H9 (cell line): ENCODE measurements at regions not wholly inside any gene's neighbourhood (a gene's known extent, or its start where the extent isn't known, plus 50 kb on each side); places are given as distances from the start of the nearest gene placed in this dataset.

Source experiments
- DNase-seq: peaks from one replicate; pipeline ENCODE4 v3.0.0-alpha.2; 2017
- H2AFZ ChIP-seq: one replicate; pipeline ENCODE4 v1.6.1; 2013; ENCODE audit warnings: mild to moderate bottlenecking, low read length, control low read depth, moderate library complexity
- H2AK5ac ChIP-seq: 2 replicates; pipeline ENCODE4 v1.6.1; 2013; ENCODE audit warnings: low read length, control low read depth, mixed read lengths; ENCODE audit not compliant: insufficient read length
- H2BK120ac ChIP-seq: one replicate; pipeline ENCODE4 v1.6.1; 2013; ENCODE audit warnings: low read depth, mild to moderate bottlenecking, low read length, control low read depth, inconsistent platforms; ENCODE audit not compliant: poor library complexity, severe bottlenecking
- H2BK12ac ChIP-seq: 2 replicates; pipeline ENCODE4 v1.6.1; 2013; ENCODE audit warnings: low read length, control low read depth, mixed read lengths, low read depth; ENCODE audit not compliant: insufficient read length
- H2BK15ac ChIP-seq: 2 replicates; pipeline ENCODE4 v1.6.1; 2013; ENCODE audit warnings: low read depth, low read length, control low read depth
- H2BK20ac ChIP-seq: one replicate; pipeline ENCODE4 v1.6.1; 2013; ENCODE audit warnings: low read depth, mild to moderate bottlenecking, low read length, control low read depth, inconsistent platforms; ENCODE audit not compliant: poor library complexity, severe bottlenecking
- H2BK5ac ChIP-seq: 2 replicates; pipeline ENCODE4 v1.6.1; 2013; ENCODE audit warnings: low read length, control low read depth, mixed read lengths; ENCODE audit not compliant: insufficient read length
- H3K14ac ChIP-seq: 2 replicates; pipeline ENCODE4 v1.6.1; 2013; ENCODE audit warnings: low read length, control low read depth; ENCODE audit not compliant: insufficient read depth
- H3K18ac ChIP-seq: 2 replicates; pipeline ENCODE4 v1.6.1; 2013; ENCODE audit warnings: low read depth, mild to moderate bottlenecking, mixed read lengths, low read length, control low read depth; ENCODE audit not compliant: insufficient read length
- H3K23ac ChIP-seq: 2 replicates; pipeline ENCODE4 v1.6.1; 2013; ENCODE audit warnings: low read length, control low read depth, mixed read lengths, low read depth; ENCODE audit not compliant: insufficient read length
- H3K23me2 ChIP-seq: 2 replicates; pipeline ENCODE4 v1.6.1; 2013; ENCODE audit warnings: low read depth, mild to moderate bottlenecking, mixed read lengths, low read length, control low read depth; ENCODE audit not compliant: insufficient read length, poor library complexity, severe bottlenecking
- H3K27ac ChIP-seq: 2 replicates; pipeline ENCODE4 v1.5.1; 2013; ENCODE audit warnings: low read length, control low read depth, mixed read lengths, low read depth; ENCODE audit not compliant: insufficient read length
- H3K27me3 ChIP-seq: 2 replicates; pipeline ENCODE4 v1.6.1; 2013; ENCODE audit warnings: low read length, control low read depth, inconsistent platforms; ENCODE audit not compliant: insufficient read depth
- H3K4ac ChIP-seq: 2 replicates; pipeline ENCODE4 v1.6.1; 2013; ENCODE audit warnings: low read depth, mild to moderate bottlenecking, control low read depth, inconsistent platforms, low read length, moderate library complexity
- H3K4me1 ChIP-seq: 2 replicates; pipeline ENCODE4 v1.6.1; 2013; ENCODE audit warnings: low read length, control low read depth, inconsistent platforms; ENCODE audit not compliant: insufficient read depth
- H3K4me2 ChIP-seq: 2 replicates; pipeline ENCODE4 v1.6.1; 2013; ENCODE audit warnings: low read length, control low read depth, mixed read lengths; ENCODE audit not compliant: insufficient read length, insufficient read depth
- H3K56ac ChIP-seq: 2 replicates; pipeline ENCODE4 v1.6.1; 2013; ENCODE audit warnings: low read depth, mild to moderate bottlenecking, mixed read lengths, low read length, control low read depth; ENCODE audit not compliant: insufficient read length
- H3K79me1 ChIP-seq: 2 replicates; pipeline ENCODE4 v1.6.1; 2013; ENCODE audit warnings: low read depth, mild to moderate bottlenecking, moderate library complexity, low read length, control low read depth, inconsistent platforms; ENCODE audit not compliant: insufficient read depth, poor library complexity, severe bottlenecking
- H3K79me2 ChIP-seq: 2 replicates; pipeline ENCODE4 v1.6.1; 2013; ENCODE audit warnings: low read length, control low read depth, inconsistent platforms; ENCODE audit not compliant: insufficient read depth
- H3K9ac ChIP-seq: 2 replicates; pipeline ENCODE4 v1.6.1; 2013; ENCODE audit warnings: low read length, control low read depth, mixed read lengths; ENCODE audit not compliant: insufficient read length; ENCODE audit errors: extremely low read depth
- H3K9me3 ChIP-seq: one replicate; pipeline ENCODE4 v1.6.1; 2013; ENCODE audit warnings: low read depth, low read length, inconsistent platforms; ENCODE audit not compliant: control insufficient read depth
- H3T11ph ChIP-seq: one replicate; pipeline ENCODE4 v1.6.1; 2013; ENCODE audit warnings: mild to moderate bottlenecking, low read length, control low read depth, inconsistent platforms
- H4K20me1 ChIP-seq: one replicate; pipeline ENCODE4 v1.6.1; 2013; ENCODE audit not compliant: control insufficient read depth, insufficient read length, insufficient read depth
- H4K5ac ChIP-seq: 2 replicates; pipeline ENCODE4 v1.6.1; 2013; ENCODE audit warnings: low read depth, mild to moderate bottlenecking, mixed read lengths, low read length, control low read depth; ENCODE audit not compliant: insufficient read length
- H4K8ac ChIP-seq: replicated peaks from 2 replicates; pipeline ENCODE4 v1.6.1; 2013; ENCODE audit warnings: low read length, control low read depth, mixed read lengths, low read depth; ENCODE audit not compliant: insufficient read length
- H4K91ac ChIP-seq: 2 replicates; pipeline ENCODE4 v1.6.1; 2013; ENCODE audit warnings: low read depth, mild to moderate bottlenecking, moderate library complexity, mixed read lengths, low read length, control low read depth; ENCODE audit not compliant: insufficient read length
- H3K27ac Mint-ChIP-seq, 3 experiments: 2 replicates in 2 of 3; 3 replicates in 1 of 3; pipeline ENCODE4 v1.8.0; 2020 to 2021; ENCODE audit warnings: mixed read lengths in 3 of 3, mild to moderate bottlenecking in 1 of 3, moderate library complexity in 1 of 3
- H3K27me3 Mint-ChIP-seq: 2 replicates; pipeline ENCODE4 v1.8.0; 2021; ENCODE audit warnings: low read depth, mild to moderate bottlenecking, moderate library complexity, mixed read lengths
- H3K36me3 Mint-ChIP-seq, 3 experiments: 2 replicates in 2 of 3; 3 replicates in 1 of 3; pipeline ENCODE4 v1.8.0; 2020 to 2021; ENCODE audit warnings: low read depth in 3 of 3, mixed read lengths in 3 of 3; ENCODE audit not compliant: insufficient read depth in 1 of 3
- H3K4me1 Mint-ChIP-seq, 2 experiments: 2 replicates each; pipeline ENCODE4 v1.8.0; 2020; ENCODE audit warnings: mixed read lengths in 2 of 2
- H3K4me3 Mint-ChIP-seq, 2 experiments: 2 replicates in 1 of 2; 3 replicates in 1 of 2; pipeline ENCODE4 v1.8.0; 2020 to 2021; ENCODE audit warnings: mild to moderate bottlenecking in 2 of 2, mixed read lengths in 2 of 2, moderate library complexity in 1 of 2
- H3K9me3 Mint-ChIP-seq, 2 experiments: 2 replicates in 1 of 2; 3 replicates in 1 of 2; pipeline ENCODE4 v1.8.0; 2020; ENCODE audit warnings: mild to moderate bottlenecking in 2 of 2, mixed read lengths in 2 of 2, moderate library complexity in 1 of 2
- WGBS: extraction: QIAGEN DNeasy Blood & Tissue Kit; methylation state at CpG from one replicate; pipeline ENCODE4 v1.1.7; 2013; ENCODE audit warnings: missing lambda C conversion rate, low lambda C conversion rate, mixed read lengths; ENCODE audit not compliant: insufficient read length; ENCODE audit errors: extremely low coverage; 5-methylcytosine and 5-hydroxymethylcytosine counted together
- TF ChIP-seq, protein P1 (sequence below): fragments of 200-600 bp; sonication (generic); conservative IDR thresholded peaks from 3 replicates; pipeline ENCODE4 v1.8.0; 2021; ENCODE audit warnings: antibody characterized with exemption, mild to moderate bottlenecking

DNA sequence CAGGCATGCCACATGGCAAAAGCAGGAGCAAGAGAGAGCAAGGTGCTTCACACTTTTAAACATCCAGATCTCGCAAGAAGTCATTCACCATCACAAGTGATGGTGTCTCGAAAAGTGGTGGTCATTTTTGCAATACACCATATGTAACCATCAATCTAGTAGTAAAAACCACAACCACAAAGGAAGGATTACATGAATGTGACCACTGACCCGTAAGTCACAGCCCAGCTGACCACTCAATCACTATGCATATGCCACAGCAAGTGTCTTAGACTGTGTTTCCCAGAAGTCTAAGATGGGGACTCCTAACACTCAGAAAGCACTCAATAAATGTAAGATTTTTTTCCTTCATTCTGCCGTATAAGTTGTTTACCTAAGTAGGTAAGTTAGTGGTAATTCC, 76.9 kb downstream of the FH start:
- H2AFZ ChIP-seq: no peak overlapping the region
- no peak overlapping the region for H3K18ac ChIP-seq
- H3K79me1 ChIP-seq: no peaks in the 10 kb centered on the region
- H3K23ac ChIP-seq: no peak overlapping the region
- peaks cover 4 to 22% (median 7%) of the 10 kb centered on the region in 3 experiments for H3K36me3 Mint-ChIP-seq
- H4K20me1 ChIP-seq: no peaks in the 10 kb centered on the region
- WGBS: no CpG with 5 or more reads among the region's 4 CpGs
- H3K23me2 ChIP-seq: no peaks in the 10 kb centered on the region
- no peaks in the 10 kb centered on the region; the same call in 1 of the 2 replicates for H3K27me3 Mint-ChIP-seq
- no peak overlapping the region for H3K27ac ChIP-seq
- H3K9ac ChIP-seq: no peak overlapping the region
- no peak overlapping the region for H2BK120ac ChIP-seq
- H3K27me3 ChIP-seq: no peaks in the 10 kb centered on the region
- H3K79me2 ChIP-seq: no peaks in the 10 kb centered on the region
- no peak overlapping the region for H2AK5ac ChIP-seq
- no peak overlapping the region for H3K56ac ChIP-seq
- TF ChIP-seq, protein P1, sequence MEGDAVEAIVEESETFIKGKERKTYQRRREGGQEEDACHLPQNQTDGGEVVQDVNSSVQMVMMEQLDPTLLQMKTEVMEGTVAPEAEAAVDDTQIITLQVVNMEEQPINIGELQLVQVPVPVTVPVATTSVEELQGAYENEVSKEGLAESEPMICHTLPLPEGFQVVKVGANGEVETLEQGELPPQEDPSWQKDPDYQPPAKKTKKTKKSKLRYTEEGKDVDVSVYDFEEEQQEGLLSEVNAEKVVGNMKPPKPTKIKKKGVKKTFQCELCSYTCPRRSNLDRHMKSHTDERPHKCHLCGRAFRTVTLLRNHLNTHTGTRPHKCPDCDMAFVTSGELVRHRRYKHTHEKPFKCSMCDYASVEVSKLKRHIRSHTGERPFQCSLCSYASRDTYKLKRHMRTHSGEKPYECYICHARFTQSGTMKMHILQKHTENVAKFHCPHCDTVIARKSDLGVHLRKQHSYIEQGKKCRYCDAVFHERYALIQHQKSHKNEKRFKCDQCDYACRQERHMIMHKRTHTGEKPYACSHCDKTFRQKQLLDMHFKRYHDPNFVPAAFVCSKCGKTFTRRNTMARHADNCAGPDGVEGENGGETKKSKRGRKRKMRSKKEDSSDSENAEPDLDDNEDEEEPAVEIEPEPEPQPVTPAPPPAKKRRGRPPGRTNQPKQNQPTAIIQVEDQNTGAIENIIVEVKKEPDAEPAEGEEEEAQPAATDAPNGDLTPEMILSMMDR: no peak
- H2BK12ac ChIP-seq: no peak overlapping the region
- H3K9me3 Mint-ChIP-seq: peaks cover 14 to 34% of the 10 kb centered on the region in 2 experiments
- no peak for DNase-seq
- H3K9me3 ChIP-seq: peaks cover 15% of the 10 kb centered on the region
- no peak overlapping the region for H2BK20ac ChIP-seq
- no peak overlapping the region for H3K14ac ChIP-seq
- H4K5ac ChIP-seq: no peak overlapping the region
- no peak overlapping the region for H4K91ac ChIP-seq
- no peak overlapping the region for H3K4me2 ChIP-seq
- H2BK15ac ChIP-seq: no peak overlapping the region
- no peak overlapping the region for H2BK5ac ChIP-seq
- H3K27ac Mint-ChIP-seq: no peak overlapping the region
- no peak overlapping the region for H3T11ph ChIP-seq
- H4K8ac ChIP-seq: no peak overlapping the region
- peaks cover 0 to 11% of the 10 kb centered on the region in 2 experiments; a peak in 1 of 4 replicates for H3K4me1 Mint-ChIP-seq
- H3K4me3 Mint-ChIP-seq: no peak overlapping the region
- H3K4me1 ChIP-seq: peaks cover 8% of the 10 kb centered on the region; the same call in 1 of the 2 replicates
- no peak overlapping the region for H3K4ac ChIP-seq
